Subcutaneous adipose tissue (tissue), 1 donor: ENCODE measurements at regions not wholly inside any gene's neighbourhood (a gene's known extent, or its start where the extent isn't known, plus 50 kb on each side); places are given as distances from the start of the nearest gene placed in this dataset.

ENCODE experiments used
- TF ChIP-seq, protein P1 (sequence below): fragments of 450-650 bp; IDR thresholded peaks from one replicate; pipeline ENCODE4 v1.5.1; 2016; ENCODE audit warnings: low read depth, mild to moderate bottlenecking, control low read depth, antibody characterized with exemption, moderate library complexity

DNA sequence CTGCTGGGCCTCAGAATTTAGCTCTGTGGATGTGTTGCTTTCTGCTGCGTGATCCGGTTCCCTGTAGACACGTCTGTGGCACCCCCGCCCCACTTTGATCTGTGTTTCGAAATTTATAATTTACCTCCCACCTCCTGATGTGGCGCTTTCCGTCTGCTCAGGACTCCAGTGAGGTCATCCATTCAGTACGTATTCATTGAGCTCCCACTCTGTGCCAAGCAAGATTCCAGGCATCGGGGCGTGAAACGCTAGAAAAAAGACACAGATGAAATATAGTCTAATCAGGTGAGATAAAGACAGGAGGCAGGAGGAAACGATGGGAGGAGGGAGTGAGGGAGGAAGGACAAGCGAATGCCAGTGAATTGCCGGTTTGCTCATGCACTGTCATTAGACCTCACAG, 431.9 kb upstream of the SULF2 start:
- TF ChIP-seq, protein P1, sequence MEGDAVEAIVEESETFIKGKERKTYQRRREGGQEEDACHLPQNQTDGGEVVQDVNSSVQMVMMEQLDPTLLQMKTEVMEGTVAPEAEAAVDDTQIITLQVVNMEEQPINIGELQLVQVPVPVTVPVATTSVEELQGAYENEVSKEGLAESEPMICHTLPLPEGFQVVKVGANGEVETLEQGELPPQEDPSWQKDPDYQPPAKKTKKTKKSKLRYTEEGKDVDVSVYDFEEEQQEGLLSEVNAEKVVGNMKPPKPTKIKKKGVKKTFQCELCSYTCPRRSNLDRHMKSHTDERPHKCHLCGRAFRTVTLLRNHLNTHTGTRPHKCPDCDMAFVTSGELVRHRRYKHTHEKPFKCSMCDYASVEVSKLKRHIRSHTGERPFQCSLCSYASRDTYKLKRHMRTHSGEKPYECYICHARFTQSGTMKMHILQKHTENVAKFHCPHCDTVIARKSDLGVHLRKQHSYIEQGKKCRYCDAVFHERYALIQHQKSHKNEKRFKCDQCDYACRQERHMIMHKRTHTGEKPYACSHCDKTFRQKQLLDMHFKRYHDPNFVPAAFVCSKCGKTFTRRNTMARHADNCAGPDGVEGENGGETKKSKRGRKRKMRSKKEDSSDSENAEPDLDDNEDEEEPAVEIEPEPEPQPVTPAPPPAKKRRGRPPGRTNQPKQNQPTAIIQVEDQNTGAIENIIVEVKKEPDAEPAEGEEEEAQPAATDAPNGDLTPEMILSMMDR = no peak

DNA sequence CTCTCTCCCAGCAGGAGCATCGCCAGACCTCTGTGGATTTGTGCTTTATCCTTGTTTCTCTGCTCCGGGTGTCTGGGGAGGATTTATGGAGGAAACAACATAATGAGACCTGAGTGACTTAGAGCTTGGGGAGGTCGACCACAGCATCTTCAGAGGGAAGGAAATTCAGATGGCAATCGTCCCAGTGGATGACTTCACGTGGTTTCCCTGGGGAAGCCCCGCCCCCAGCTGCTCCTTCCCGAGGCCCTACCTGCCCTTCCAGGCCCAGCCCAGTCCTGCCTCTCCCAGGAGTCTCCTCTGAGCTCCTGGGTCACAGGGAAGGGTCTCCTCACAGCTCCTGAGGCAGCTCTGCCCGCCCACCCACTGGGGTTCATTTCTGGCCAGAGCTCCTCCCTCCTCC, 430.3 kb upstream of the SULF2 start:
- TF ChIP-seq, protein P1 = no peak

DNA sequence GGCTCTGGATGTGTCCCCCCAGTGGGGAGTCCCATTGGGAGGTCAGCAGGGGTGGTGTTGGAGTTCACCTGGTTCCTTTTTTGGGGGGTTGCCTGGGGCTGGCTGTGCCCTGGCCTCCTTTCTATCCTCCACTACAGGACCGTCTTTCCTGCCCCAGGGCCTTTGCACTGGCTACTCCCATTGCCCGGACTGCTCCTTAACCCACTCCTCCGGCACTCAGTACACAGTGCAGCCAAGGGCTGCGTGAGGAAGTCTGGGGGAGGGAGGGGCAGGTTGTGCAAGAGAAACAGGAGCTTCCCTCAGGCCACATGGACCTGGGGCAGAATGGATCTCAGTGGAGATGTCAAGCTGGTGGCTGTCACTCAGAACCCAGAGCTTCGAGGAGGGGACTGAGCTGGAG, 429.3 kb upstream of the SULF2 start:
- TF ChIP-seq, protein P1 = no peak

DNA sequence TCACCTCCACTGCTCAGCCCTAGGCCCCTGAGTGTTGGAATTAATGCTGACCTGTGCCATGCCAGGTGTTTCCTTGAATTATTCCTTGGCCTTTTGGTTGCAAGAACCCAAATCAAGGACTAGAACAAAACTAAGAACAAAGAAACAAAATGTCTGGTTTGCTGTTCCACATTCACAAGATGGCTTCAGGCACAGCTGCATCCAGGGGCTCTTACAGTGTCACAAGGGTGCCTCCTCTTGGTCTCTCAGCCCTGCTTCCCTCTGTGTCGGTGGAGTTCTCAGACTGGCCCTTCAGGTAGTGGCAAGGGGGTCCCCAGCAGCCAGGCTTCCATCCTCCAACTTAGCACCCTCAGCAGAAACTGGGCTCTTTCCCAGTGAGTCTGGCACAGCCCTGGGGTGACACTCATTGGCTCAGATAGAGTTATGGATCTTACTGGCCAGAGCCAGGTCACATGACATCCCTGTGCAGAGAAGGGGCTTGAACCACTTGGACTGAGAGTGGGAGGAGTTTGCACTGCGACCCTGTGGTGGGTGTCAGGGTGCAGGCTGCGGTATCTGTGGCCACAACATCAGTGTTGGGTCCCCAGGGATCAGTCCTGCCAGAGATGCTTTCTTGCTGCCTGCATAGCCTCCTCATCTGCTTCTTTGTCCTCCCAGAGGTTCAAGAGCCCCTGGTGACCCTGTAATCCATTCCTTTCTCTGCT, 427.7 kb upstream of the SULF2 start:
- TF ChIP-seq, protein P1 = no peak

DNA sequence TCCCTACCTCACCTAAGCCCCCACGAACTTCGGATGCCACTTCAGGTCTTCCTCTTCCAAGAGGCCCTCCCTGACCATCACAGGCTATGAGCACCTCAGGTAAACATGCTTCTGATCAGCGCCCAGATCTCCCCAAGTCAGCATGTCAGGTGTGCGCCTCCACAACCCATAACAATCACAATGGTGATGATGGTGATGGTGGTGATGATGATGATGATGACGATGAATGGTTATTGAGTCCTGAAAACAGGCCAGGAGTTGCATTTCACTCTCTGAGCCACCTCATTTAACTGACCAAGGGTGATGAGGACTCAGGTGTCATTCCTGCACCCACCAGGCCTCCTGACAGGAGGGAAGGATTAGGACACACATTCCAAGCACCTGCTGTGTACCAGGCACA, 426.6 kb upstream of the SULF2 start:
- TF ChIP-seq, protein P1 = no peak

DNA sequence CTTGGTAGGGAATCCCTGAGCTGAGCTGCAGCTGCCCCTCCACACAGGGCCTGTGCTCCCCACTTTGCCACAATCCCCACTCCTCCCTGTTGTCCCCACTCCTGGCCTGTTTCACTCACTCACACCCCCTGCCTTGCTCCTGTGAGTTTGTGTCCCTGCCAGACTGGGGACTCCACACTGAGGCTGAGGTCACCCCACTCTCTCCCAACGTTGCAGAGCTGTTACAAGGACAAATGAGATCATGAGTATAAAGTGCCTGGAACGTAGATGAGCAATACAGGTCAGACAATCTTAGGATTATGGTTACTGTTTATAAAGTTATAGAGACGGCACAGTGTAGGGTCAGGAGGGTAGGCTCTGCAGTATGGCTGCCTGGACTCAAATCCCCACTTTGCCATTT, 426.0 kb upstream of the SULF2 start:
- TF ChIP-seq, protein P1 = no peak

DNA sequence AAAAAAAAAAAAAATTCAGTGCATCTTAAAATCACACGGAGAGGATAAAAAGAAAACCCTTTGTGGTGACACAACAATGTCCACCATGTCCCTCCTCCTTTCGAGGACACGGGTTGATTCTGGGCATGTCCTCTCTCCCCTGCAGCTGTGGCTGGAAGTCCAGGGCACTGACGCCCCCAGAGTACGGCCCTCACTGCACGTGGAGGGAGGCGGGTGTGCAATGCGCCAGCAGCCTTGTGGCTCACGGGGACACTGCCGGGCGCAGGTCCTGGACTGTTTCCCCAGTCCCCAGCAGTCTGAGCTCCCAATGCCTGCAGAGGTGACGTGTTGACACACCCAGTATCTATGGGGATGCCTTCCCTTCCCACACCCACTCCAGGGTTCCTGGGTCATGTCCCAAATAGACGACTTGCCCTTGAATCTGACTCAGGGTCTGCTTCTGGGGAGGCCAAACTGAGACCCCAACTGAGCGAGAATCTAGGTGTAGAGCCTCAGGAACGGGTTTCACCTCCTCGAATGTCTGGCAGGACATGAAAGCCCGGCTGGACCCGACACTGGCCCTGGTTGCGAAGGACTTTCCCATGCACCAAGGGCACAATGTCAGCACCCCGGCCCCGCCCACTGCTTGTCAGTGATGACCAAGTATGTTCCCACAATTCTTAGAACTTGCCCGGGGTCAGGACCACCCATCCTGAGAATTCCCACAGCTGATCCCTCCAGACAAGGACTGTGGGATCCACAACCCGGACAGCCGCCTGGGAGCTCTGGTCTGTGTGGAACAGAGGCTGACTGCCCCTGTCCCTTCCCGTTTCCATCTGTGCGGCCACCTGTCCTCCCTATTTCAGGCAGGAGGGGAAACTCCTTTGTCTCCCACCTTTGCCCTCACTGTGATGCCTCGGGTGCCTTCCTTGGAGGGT, 425.1 kb upstream of the SULF2 start:
- TF ChIP-seq, protein P1 = no peak
